ENCODE measurements at regions not wholly inside any gene's neighbourhood (a gene's known extent, or its start where the extent isn't known, plus 50 kb on each side); places are given as distances from the start of the nearest gene placed in this dataset.

GRCh38 chr5:30853158-30853557, 340.3 kb upstream of the CDH6 start:
- no peak for TF ChIP-seq CTCF (IDR thresholded peaks at IDR 0.05)
- no peak for TF ChIP-seq POLR2A (IDR thresholded peaks at IDR 0.05)

Data from ovary (tissue), 3 donors.